ENCODE measurements at regions not wholly inside any gene's neighbourhood (a gene's known extent, or its start where the extent isn't known, plus 50 kb on each side); places are given as distances from the start of the nearest gene placed in this dataset.

- TF ChIP-seq Cebpa-rat (IDR thresholded peaks at IDR 0.05): no peak
- H4K20me1 ChIP-seq: no peaks in the 10 kb centered on the region; a peak in 1 of 22 replicates
- H3K9me3 ChIP-seq (replicated peaks in 1 of 11): peaks cover 0 to 2% (median under 1%) of the 10 kb centered on the region in 11 experiments; a peak in 6 of 22 replicates
- no peaks in the 10 kb centered on the region for H3K36me3 ChIP-seq
- H3K27me3 ChIP-seq: no peaks in the 10 kb centered on the region
- no peak overlapping the region for H3K27ac ChIP-seq
- no peak overlapping the region for H3K4me3 ChIP-seq
- no peak overlapping the region for H3K4me2 ChIP-seq
- H3K4me1 ChIP-seq: peaks cover 0 to 5% (median 0%) of the 10 kb centered on the region in 10 experiments; a peak in 7 of 20 replicates
- no peak overlapping the region for H3K9ac ChIP-seq
Observed at GRCh38 chr9:21689854-21690253, 112.6 kb upstream of the MTAP start.

- no peaks in the 10 kb centered on the region for H3K4me1 ChIP-seq
- H3K27ac ChIP-seq: no peak overlapping the region
- H3K9ac ChIP-seq: no peak overlapping the region
- no peaks in the 10 kb centered on the region for H3K27me3 ChIP-seq
- no peak overlapping the region for H3K4me3 ChIP-seq
- no peak for TF ChIP-seq Cebpa-rat (IDR thresholded peaks at IDR 0.05)
- H3K9me3 ChIP-seq (replicated peaks in 1 of 11): peaks cover 4 to 9% (median 8%) of the 10 kb centered on the region in 11 experiments; a peak in 21 of 22 replicates
- H3K4me2 ChIP-seq: no peak overlapping the region
- H4K20me1 ChIP-seq: no peaks in the 10 kb centered on the region; a peak in 1 of 22 replicates
- H3K36me3 ChIP-seq: no peaks in the 10 kb centered on the region
Observed at GRCh38 chr9:21690561-21690960, 111.9 kb upstream of the MTAP start.

- TF ChIP-seq Cebpa-rat (IDR thresholded peaks at IDR 0.05): no peak
- Histone ChIP-seq H3K9ac (no peak overlapping the region), H3K4me1 (no peaks in the 10 kb centered on the region), H3K4me3 (no peak overlapping the region), H3K9me3 (replicated peaks in 1 of 11) (peaks cover 18 to 22% (median 21%) of the 10 kb centered on the region in 11 experiments), H3K27ac (no peak overlapping the region), H3K36me3 (no peaks in the 10 kb centered on the region), H3K27me3 (no peaks in the 10 kb centered on the region), H4K20me1 (no peaks in the 10 kb centered on the region; a peak in 1 of 22 replicates), H3K4me2 (no peak overlapping the region)
Observed at GRCh38 chr9:21692390-21692789, 110.0 kb upstream of the MTAP start.

- peaks cover 18 to 22% (median 21%) of the 10 kb centered on the region in 11 experiments for H3K9me3 ChIP-seq (replicated peaks in 1 of 11)
- no peaks in the 10 kb centered on the region; a peak in 1 of 22 replicates for H4K20me1 ChIP-seq
- H3K27me3 ChIP-seq: no peaks in the 10 kb centered on the region
- no peaks in the 10 kb centered on the region for H3K4me1 ChIP-seq
- H3K4me2 ChIP-seq: no peak overlapping the region
- TF ChIP-seq Cebpa-rat (IDR thresholded peaks at IDR 0.05): no peak
- no peaks in the 10 kb centered on the region for H3K36me3 ChIP-seq
- no peak overlapping the region for H3K9ac ChIP-seq
- H3K27ac ChIP-seq: no peak overlapping the region
- H3K4me3 ChIP-seq: no peak overlapping the region
Observed at GRCh38 chr9:21694424-21694823, 108.0 kb upstream of the MTAP start.

GRCh38 chr9:21695443-21695842 is 107.0 kb upstream of the MTAP start:
- no peak for TF ChIP-seq Cebpa-rat (IDR thresholded peaks at IDR 0.05)

GRCh38 chr9:21695874-21696341 is 106.5 kb upstream of the MTAP start:
- H3K4me3 ChIP-seq: no peak overlapping the region
- TF ChIP-seq Cebpa-rat (IDR thresholded peaks at IDR 0.05): no peak
- H3K4me2 ChIP-seq: no peak overlapping the region
- H3K4me1 ChIP-seq: no peaks in the 10 kb centered on the region
- no peak overlapping the region for H3K27ac ChIP-seq
- no peaks in the 10 kb centered on the region for H3K36me3 ChIP-seq
- no peaks in the 10 kb centered on the region for H4K20me1 ChIP-seq
- H3K27me3 ChIP-seq: no peaks in the 10 kb centered on the region
- H3K9me3 ChIP-seq (replicated peaks in 1 of 11): peaks cover 18 to 22% (median 21%) of the 10 kb centered on the region in 11 experiments
- H3K9ac ChIP-seq: no peak overlapping the region

More at GRCh38 chr9:21695443-21695842, 107.0 kb upstream of the MTAP start:
- Histone ChIP-seq H3K27ac (no peak overlapping the region), H3K9ac (no peak overlapping the region), H3K36me3 (no peaks in the 10 kb centered on the region), H3K9me3 (replicated peaks in 1 of 11) (peaks cover 18 to 22% (median 21%) of the 10 kb centered on the region in 11 experiments), H3K4me2 (no peak overlapping the region), H3K27me3 (no peaks in the 10 kb centered on the region), H3K4me1 (no peaks in the 10 kb centered on the region), H4K20me1 (no peaks in the 10 kb centered on the region), H3K4me3 (no peak overlapping the region)

- Histone ChIP-seq H3K27ac (no peak overlapping the region), H3K9me3 (replicated peaks in 1 of 11) (peaks cover 18 to 22% (median 21%) of the 10 kb centered on the region in 11 experiments), H3K4me3 (no peak overlapping the region), H4K20me1 (no peaks in the 10 kb centered on the region), H3K36me3 (no peaks in the 10 kb centered on the region), H3K4me2 (no peak overlapping the region), H3K4me1 (no peaks in the 10 kb centered on the region), H3K9ac (no peak overlapping the region), H3K27me3 (no peaks in the 10 kb centered on the region)
- TF ChIP-seq Cebpa-rat (IDR thresholded peaks at IDR 0.05): no peak
Observed at GRCh38 chr9:21696411-21696871, 106.0 kb upstream of the MTAP start.

- peaks cover 16 to 33% (median 24%) of the 10 kb centered on the region in 10 experiments for H3K4me1 ChIP-seq
- no peak for TF ChIP-seq Cebpa-rat (IDR thresholded peaks at IDR 0.05)
- H3K27ac ChIP-seq: no peak overlapping the region
- no peak overlapping the region for H3K9ac ChIP-seq
- H3K4me2 ChIP-seq: no peak overlapping the region
- H3K36me3 ChIP-seq: no peaks in the 10 kb centered on the region
- no peak overlapping the region for H3K4me3 ChIP-seq
- no peaks in the 10 kb centered on the region for H4K20me1 ChIP-seq
- no peaks in the 10 kb centered on the region for H3K9me3 ChIP-seq (replicated peaks in 1 of 11)
- H3K27me3 ChIP-seq: no peaks in the 10 kb centered on the region
Observed at GRCh38 chr9:21708260-21708711, 94.2 kb upstream of the MTAP start.

GRCh38 chr9:21708856-21709255 is 93.6 kb upstream of the MTAP start:
- Histone ChIP-seq H3K27me3 (no peaks in the 10 kb centered on the region), H4K20me1 (no peaks in the 10 kb centered on the region), H3K27ac (no peak overlapping the region), H3K4me1 (peaks cover 16 to 34% (median 24%) of the 10 kb centered on the region in 10 experiments), H3K9ac (no peak overlapping the region), H3K36me3 (no peaks in the 10 kb centered on the region), H3K4me2 (no peak overlapping the region), H3K9me3 (replicated peaks in 1 of 11) (no peaks in the 10 kb centered on the region), H3K4me3 (no peak overlapping the region)
- no peak for TF ChIP-seq Cebpa-rat (IDR thresholded peaks at IDR 0.05)

GRCh38 chr9:21709464-21710058 is 92.9 kb upstream of the MTAP start:
- Histone ChIP-seq H3K36me3 (no peaks in the 10 kb centered on the region), H3K9ac (no peak overlapping the region), H3K4me2 (no peak overlapping the region), H3K4me1 (peaks cover 16 to 38% (median 28%) of the 10 kb centered on the region in 10 experiments), H3K9me3 (replicated peaks in 1 of 11) (no peaks in the 10 kb centered on the region), H4K20me1 (no peaks in the 10 kb centered on the region), H3K4me3 (no peak overlapping the region), H3K27me3 (no peaks in the 10 kb centered on the region), H3K27ac (peak overlapping the region in 1 of 11 experiments; percentile 78; a peak in 1 of 22 replicates)
- no peak for TF ChIP-seq Cebpa-rat (IDR thresholded peaks at IDR 0.05)
